MM.1S (cell line): ENCODE measurements at regions not wholly inside any gene's neighbourhood (a gene's known extent, or its start where the extent isn't known, plus 50 kb on each side); places are given as distances from the start of the nearest gene placed in this dataset.

ENCODE experiments used
- DNase-seq: peaks from one replicate; pipeline ENCODE4 v3.0.0-alpha.2; 2015
- H2AFZ ChIP-seq: fragments of 300-600 bp; sonication (generic); 2 replicates; pipeline ENCODE4 v1.6.0; 2016; ENCODE audit warnings: antibody characterized with exemption, low read length
- H3F3A ChIP-seq: fragments of 300-600 bp; sonication (generic); 2 replicates; pipeline ENCODE4 v1.6.1; 2016; ENCODE audit warnings: mild to moderate bottlenecking, antibody characterized with exemption, low read length, moderate library complexity, mixed read lengths; ENCODE audit not compliant: insufficient read depth
- H3K27ac ChIP-seq: fragments of 300-600 bp; sonication (generic); 2 replicates; pipeline ENCODE4 v1.5.1; 2016; ENCODE audit warnings: mild to moderate bottlenecking, low read length
- H3K27me3 ChIP-seq: fragments of 300-600 bp; sonication (generic); replicated peaks from 2 replicates; pipeline ENCODE4 v1.6.0; 2016; ENCODE audit warnings: low read length; ENCODE audit not compliant: insufficient read depth
- H3K36me3 ChIP-seq: fragments of 300-600 bp; sonication (generic); replicated peaks from 2 replicates; pipeline ENCODE4 v1.6.1; 2016; ENCODE audit warnings: mild to moderate bottlenecking, low read length, mixed read lengths; ENCODE audit not compliant: insufficient read depth
- H3K4me1 ChIP-seq: fragments of 300-600 bp; sonication (generic); 2 replicates; pipeline ENCODE4 v1.6.1; 2016; ENCODE audit warnings: low read length, mixed read lengths
- H3K4me2 ChIP-seq: fragments of 300-600 bp; sonication (generic); 2 replicates; pipeline ENCODE4 v1.6.0; 2016; ENCODE audit warnings: low read depth, low read length
- H3K4me3 ChIP-seq: fragments of 300-600 bp; sonication (generic); 2 replicates; pipeline ENCODE4 v1.5.1; 2016; ENCODE audit warnings: low read length, mixed read lengths
- H3K79me2 ChIP-seq: fragments of 300-600 bp; sonication (generic); 2 replicates; pipeline ENCODE4 v1.6.1; 2016; ENCODE audit warnings: mixed run types, low read length, mixed read lengths
- H3K9ac ChIP-seq: fragments of 300-600 bp; sonication (generic); 2 replicates; pipeline ENCODE4 v1.6.1; 2016; ENCODE audit warnings: low read length, mixed read lengths
- H3K9me2 ChIP-seq: fragments of 300-600 bp; sonication (generic); replicated peaks from 2 replicates; pipeline ENCODE4 v1.6.1; 2016; ENCODE audit warnings: mild to moderate bottlenecking, low read length, mixed read lengths; ENCODE audit not compliant: insufficient read depth
- H3K9me3 ChIP-seq: fragments of 300-600 bp; sonication (generic); replicated peaks from 2 replicates; pipeline ENCODE4 v1.6.1; 2016; ENCODE audit warnings: mild to moderate bottlenecking, low read length, mixed read lengths; ENCODE audit not compliant: insufficient read depth
- H4K20me1 ChIP-seq: fragments of 300-600 bp; sonication (generic); 2 replicates; pipeline ENCODE4 v1.6.1; 2016; ENCODE audit warnings: mild to moderate bottlenecking, low read length, moderate library complexity, mixed read lengths; ENCODE audit not compliant: insufficient read depth
- CTCF ChIP-seq: fragments of 300-600 bp; sonication (generic); IDR thresholded peaks from 2 replicates; pipeline ENCODE4 v1.5.1; 2016; ENCODE audit warnings: antibody characterized with exemption, low read length, mixed read lengths
- EZH2 ChIP-seq: fragments of 300-600 bp; sonication (generic); optimal IDR thresholded peaks from 2 replicates; pipeline ENCODE3; 2017; ENCODE audit warnings: low read depth, mild to moderate bottlenecking, antibody characterized with exemption, low read length, mixed read lengths
- EZH2phosphoT487 ChIP-seq: fragments of 300-600 bp; sonication (generic); IDR thresholded peaks from 2 replicates; pipeline ENCODE4 v1.6.1; 2018; ENCODE audit warnings: antibody characterized with exemption, low read length

GRCh38 chr4:36737691-36738090, 456.3 kb downstream of the DTHD1 start:
- no peak overlapping the region for H3K9ac ChIP-seq
- no peak for TF ChIP-seq EZH2phosphoT487
- TF ChIP-seq CTCF = no peak
- TF ChIP-seq EZH2 = no peak
- H3K27ac ChIP-seq = no peak overlapping the region
- DNase-seq = no peak
- H3K36me3 ChIP-seq = no peaks in the 10 kb centered on the region
- H3K79me2 ChIP-seq = no peaks in the 10 kb centered on the region
- no peaks in the 10 kb centered on the region for H3F3A ChIP-seq
- H3K9me2 ChIP-seq = no peaks in the 10 kb centered on the region
- no peaks in the 10 kb centered on the region for H3K9me3 ChIP-seq
- H3K4me2 ChIP-seq = no peak overlapping the region
- no peaks in the 10 kb centered on the region for H4K20me1 ChIP-seq
- no peaks in the 10 kb centered on the region for H3K27me3 ChIP-seq
- no peak overlapping the region for H2AFZ ChIP-seq
- no peaks in the 10 kb centered on the region for H3K4me1 ChIP-seq
- no peak overlapping the region for H3K4me3 ChIP-seq

GRCh38 chr4:36740796-36741310, 459.4 kb downstream of the DTHD1 start:
- Histone ChIP-seq H4K20me1 (no peaks in the 10 kb centered on the region), H3K4me2 (no peak overlapping the region), H3K79me2 (no peaks in the 10 kb centered on the region), H3K36me3 (no peaks in the 10 kb centered on the region), H3K4me1 (no peaks in the 10 kb centered on the region), H2AFZ (no peak overlapping the region), H3K27ac (no peak overlapping the region), H3K9me2 (no peaks in the 10 kb centered on the region), H3F3A (no peaks in the 10 kb centered on the region), H3K9ac (no peak overlapping the region), H3K4me3 (no peak overlapping the region), H3K27me3 (no peaks in the 10 kb centered on the region), H3K9me3 (no peaks in the 10 kb centered on the region)
- TF ChIP-seq EZH2phosphoT487 (no peak), EZH2 (no peak), CTCF (no peak)
- DNase-seq = no peak

- H2AFZ ChIP-seq = no peak overlapping the region
- H3K9me2 ChIP-seq = no peaks in the 10 kb centered on the region
- H3K9ac ChIP-seq = no peak overlapping the region
- DNase-seq = no peak
- H3K27me3 ChIP-seq = no peaks in the 10 kb centered on the region
- no peaks in the 10 kb centered on the region for H4K20me1 ChIP-seq
- H3K79me2 ChIP-seq = no peaks in the 10 kb centered on the region
- no peaks in the 10 kb centered on the region for H3K4me1 ChIP-seq
- H3K4me2 ChIP-seq = no peak overlapping the region
- no peak for TF ChIP-seq CTCF
- TF ChIP-seq EZH2phosphoT487 = no peak
- TF ChIP-seq EZH2 = no peak
- no peak overlapping the region for H3K4me3 ChIP-seq
- H3K9me3 ChIP-seq = no peaks in the 10 kb centered on the region
- H3K36me3 ChIP-seq = no peaks in the 10 kb centered on the region
- no peaks in the 10 kb centered on the region for H3F3A ChIP-seq
- H3K27ac ChIP-seq = no peak overlapping the region
Observed at GRCh38 chr4:36747277-36748129, 466.1 kb downstream of the DTHD1 start.
